CD4-positive, alpha-beta T cell treated with Interleukin-6 for 4 hours (primary cell): ENCODE measurements at regions not wholly inside any gene's neighbourhood (a gene's known extent, or its start where the extent isn't known, plus 50 kb on each side); places are given as distances from the start of the nearest gene placed in this dataset.

Source experiments
- DNase-seq: peaks from one replicate; pipeline ENCODE4 v3.0.0-alpha.2; 2020; ENCODE audit warnings: mixed read lengths

DNA sequence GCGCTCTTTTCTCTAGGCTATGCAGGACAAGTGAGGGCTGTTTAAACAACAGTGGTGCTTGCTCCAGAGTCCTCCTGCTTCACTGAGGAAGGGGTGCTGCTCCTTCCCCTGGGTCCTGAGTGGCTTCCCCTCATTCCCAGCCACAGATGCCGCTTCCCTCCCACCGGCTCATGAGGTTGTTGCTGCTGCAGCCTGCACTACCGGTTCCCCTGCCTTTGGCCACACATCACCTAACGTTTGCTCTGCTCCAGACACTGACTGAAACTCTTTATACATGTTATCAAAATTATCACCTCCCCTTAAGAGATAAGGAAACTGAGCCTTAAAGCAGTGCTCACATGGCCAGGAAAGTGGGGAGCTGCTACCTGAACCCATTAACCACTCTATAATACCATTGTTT is 130.8 kb upstream of the LGALSL start:
- DNase-seq = no peak

DNA sequence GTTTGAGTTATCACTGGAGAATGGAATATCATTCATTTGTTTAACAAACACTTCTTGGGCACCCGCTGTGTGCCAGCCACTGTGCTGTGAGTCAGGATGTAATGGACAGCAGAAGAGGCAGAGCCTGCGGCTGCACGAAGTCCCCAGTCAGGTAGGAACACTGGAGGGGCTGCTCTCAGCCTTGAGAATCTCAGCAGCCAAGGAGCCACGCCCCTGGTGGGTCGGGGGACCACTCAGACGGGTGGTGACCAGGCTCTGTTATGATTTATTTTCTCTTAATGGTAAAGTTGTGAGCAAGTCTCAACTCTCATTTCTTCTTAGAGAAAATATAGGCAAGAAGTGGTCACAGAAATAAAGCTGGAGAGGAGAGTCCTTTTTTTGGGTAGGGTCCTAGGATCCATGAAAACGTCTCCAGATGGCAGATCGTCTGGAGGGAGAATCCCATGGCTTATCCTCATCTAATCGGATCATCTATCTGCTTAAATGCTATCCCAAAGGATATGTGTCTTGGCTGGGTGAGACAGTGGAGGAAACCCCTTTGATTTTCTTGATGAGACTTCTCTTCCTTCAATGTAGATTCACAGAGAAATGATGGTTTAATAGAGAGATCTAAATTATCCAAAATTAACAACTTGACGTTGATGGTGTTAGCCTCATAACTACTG is 129.1 kb upstream of the LGALSL start:
- DNase-seq = no peak

DNA sequence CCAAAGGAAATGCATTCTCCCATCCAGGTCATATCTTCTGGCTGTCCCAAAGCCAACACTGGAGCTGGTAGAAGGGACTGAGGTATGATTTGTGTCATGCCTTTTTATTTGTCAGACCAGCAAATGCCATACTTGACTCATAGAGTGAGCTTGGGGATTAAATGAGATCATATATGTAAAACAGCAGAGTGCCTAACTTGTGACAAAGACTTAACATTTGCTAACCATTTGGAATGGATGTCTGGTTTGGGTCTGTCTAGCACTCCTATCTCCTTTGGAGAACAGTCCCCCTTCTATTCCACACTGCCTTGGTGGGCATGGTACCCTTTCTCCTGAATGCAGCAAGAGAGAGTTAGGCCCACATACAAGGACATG is 128.5 kb upstream of the LGALSL start:
- DNase-seq = peak; percentile 17

- DNase-seq = peak; percentile 58
Observed at GRCh38 chr2:64325852-64326577, 127.9 kb upstream of the LGALSL start.

DNA sequence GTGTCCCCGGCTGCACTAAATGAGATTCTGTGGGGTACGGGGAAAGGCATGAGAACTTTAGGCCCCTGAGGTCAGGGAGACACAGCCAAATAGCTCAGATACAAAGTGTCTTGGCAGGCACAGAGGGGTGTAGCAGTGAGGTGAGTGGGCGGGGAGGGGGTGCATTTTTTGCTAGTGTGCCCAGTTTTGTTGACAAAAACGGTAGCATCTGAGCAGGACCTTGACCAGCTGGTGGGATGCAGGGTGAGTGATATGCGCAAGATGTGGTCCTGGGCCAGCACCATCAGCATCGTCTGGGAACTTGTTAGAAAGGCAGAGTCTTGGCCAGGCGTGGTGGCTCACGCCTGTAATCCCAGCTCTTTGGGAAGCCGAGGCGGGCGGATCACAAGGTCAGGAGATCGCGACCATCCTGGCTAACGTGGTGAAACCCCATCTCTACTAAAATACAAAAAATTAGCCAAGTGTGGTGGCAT is 127.3 kb upstream of the LGALSL start:
- no peak for DNase-seq

- no peak for DNase-seq
Observed at GRCh38 chr2:64327129-64327509, 126.8 kb upstream of the LGALSL start.

DNA sequence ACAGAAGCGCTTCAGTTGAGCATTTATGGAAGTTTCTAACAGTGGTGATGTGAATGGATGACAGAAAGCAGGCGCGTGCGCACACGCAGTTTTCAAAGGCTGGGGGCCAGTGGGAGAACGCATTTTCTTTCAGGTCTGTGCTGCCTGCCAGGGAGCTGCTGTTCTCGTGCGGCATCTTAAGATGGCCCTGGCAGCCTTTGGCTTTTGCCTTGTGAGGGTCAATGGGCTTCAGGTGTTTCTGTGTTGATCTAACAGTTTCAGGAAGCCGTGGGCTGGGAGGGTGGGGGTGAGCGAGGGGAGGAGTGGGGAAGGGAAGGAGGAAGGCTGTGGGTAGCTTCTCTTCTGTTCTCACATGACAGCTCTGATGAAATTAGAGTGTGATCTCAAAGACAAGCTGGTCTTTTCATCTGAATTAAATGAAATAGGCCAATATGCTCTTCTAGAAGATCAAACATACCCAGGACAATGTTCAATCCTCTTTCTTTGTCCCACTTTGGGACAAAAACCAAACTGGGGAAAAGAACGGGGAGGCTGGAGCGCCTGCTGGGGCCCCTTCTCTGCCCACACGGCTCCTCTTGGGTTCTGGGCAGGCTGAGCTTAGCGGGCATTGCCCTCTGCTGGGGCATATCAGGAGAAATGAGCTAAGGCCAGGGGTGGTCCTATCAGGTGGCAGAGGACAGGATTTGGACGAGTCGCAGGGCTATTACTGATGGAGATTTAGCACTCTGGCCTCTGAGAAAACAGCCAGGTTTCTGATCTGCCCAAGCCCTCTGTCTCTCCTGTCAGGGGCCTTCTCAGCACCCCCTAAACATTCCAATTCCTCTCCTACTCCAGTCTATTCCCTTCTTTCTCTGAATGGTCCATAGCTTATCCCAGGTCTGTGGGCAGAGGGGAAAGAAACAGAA is 126.2 kb upstream of the LGALSL start:
- DNase-seq = peak; percentile 73

DNA sequence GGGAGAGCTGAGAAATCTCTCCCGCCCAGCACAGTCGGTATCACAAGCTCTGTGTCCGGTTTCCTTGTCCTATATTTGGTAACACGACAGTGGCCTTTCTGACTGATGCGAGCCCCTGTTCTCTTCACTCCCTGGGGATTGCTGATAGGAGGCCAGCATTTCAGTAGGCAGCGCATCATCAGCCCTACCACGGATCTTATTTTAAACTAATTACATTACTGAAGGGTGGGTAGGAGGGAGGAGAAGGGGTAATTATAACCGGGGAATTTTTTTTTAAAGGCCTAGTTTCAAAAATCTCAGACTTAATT is 125.6 kb upstream of the LGALSL start:
- no peak for DNase-seq

GRCh38 chr2:64328756-64329155 is 125.2 kb upstream of the LGALSL start:
- no peak for DNase-seq

GRCh38 chr2:64329848-64330247 is 124.1 kb upstream of the LGALSL start:
- DNase-seq = no peak

GRCh38 chr2:64330281-64331113 is 123.5 kb upstream of the LGALSL start:
- peak; percentile 90 for DNase-seq

DNA sequence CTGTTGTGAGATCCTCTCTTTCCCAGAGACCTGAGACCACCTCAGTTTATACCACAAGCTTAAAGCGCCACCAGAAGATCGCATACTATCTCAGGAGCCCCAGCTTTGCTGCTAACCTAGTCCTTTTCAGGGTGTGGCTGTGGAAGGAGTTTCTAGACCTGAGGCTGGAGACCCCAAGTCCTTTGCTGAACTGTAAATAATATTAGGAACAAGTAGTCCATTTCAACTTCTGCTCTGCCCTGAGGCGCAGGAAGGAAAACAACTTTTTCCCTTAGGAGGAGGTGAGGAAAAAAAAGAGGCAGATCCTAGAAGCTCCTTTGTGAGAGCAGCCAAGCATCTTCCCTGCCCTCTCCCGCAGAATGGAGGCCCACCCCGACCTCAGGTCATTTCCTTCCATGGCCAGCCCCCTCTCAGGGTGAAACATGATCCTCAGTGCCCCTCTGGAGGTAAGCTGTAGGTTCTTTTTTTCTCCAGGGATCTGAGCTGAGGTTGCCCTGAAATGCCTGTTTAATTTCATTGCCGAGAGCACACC is 122.8 kb upstream of the LGALSL start:
- DNase-seq = no peak

DNA sequence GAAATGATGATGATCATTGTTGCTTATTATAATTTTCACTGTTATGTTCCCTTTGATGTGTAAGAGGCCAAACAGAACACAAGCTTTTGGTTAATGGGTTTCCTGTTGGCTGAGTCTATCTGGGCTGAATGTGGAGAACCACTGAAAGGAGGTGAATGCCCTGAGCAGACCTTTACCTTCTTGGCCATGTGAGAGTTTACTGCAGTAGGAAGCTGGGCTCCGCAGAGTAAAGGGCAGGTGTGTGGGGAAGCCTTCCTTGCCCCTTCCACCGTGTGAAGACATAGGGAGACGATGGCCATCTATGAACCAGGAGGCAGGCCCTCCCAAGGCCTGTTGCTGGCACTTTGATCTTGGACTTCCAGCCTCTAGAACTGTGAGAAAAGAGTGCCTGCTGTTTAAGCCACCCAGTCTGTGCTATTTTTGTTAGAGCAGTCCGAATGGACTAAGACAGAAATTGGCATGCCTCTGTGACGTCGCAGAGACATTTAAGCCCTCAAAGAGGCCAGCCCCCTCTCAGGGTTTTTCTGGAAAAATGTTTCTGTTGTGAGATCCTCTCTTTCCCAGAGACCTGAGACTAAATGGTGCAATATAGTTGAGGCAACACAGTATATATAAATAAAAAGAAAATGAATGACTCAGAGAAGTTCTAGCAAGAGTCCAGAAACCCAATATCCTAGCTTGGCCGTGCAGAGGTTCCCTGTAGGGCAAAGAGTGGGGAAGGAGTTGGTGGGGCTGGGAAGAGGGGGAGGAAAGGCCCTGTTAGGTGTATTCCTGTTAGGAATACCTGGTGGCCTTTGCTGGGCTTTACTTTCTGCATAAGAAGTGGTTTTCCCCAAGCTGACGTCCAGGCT is 121.9 kb upstream of the LGALSL start:
- DNase-seq = no peak

DNA sequence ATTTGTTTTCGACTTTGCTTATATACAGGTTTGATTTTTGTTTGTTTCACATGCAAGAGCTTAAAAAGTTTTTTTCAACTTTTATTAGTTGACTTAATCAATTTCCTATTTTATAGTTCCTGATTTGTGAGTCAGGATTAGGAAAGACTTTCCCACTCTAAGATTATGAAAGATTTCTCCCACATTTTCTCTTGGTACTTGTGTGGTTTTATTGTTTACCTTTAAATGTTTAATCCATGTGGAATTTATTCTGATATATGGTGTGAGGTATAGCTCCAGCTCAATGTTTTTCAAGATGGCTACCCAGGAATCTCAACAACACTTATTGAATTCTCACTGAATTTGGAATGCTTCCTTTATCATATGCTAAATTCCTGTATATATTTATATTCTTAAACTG is 117.8 kb upstream of the LGALSL start:
- no peak for DNase-seq

DNA sequence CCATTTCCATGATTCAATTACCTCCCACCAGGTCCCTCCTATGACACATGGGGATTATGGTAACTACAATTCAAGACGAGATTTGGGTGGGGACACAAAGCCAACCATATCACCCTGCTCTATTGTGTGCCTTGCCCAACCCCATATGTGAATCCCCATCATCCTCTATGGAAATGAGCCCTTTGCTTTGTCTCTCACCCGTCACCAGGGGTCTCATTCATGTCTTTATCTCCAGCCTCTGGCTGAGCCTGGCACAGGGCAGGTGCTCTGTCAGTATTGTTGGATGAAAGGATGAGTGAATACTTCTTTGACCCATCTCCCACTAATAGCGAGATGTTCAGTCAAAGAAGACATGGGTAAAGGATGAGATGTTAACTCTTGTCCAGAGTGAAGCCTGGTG is 116.6 kb upstream of the LGALSL start:
- no peak for DNase-seq

DNA sequence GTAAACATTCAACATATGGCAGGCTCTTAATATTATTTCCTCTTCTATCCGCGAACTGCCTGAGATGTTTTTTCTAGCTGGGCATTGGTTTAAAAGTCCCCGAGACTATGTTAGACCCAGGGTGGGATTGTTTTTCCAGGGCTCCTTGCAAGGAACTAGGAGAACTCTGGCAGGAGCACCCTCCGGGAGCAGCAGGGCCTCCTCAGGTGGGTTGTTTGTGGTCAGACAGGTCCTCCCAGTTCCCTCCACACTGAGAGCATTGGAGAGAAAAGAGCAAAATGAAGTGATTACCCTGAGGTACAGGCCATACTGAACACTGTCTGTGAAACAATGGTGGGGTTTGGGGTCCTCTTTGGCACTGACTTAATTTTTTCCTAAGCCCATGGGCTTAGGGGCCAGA is 115.9 kb upstream of the LGALSL start:
- DNase-seq = no peak

DNA sequence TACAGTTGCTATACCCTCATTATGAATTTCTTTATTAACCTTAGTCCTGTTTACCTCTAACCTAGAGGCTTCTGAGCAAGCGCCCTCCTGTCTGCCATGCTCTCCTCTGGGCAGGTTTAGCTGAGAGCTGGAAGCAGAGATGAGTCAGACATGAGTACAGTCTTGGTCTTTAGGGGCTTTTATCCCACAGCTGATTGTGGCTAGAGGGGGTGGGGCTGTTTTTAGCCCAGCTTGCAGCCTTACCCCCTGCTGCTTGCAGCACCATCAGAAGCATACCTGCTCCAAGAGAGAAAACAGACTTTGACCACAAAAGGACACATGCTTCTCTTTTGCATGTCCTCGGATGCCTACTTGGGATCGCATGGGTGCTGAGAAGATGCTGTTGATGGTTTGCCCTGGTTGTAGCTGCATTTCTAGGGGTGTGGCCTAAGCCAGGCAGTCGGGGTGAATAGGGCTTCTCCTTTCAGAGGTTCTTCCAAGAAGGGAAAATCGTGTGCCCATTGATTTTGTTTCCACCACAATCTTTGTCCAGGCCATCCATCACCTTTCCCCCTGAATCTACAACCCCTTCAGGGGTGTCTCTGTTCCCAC is 115.0 kb upstream of the LGALSL start:
- DNase-seq = peak; percentile 45

DNA sequence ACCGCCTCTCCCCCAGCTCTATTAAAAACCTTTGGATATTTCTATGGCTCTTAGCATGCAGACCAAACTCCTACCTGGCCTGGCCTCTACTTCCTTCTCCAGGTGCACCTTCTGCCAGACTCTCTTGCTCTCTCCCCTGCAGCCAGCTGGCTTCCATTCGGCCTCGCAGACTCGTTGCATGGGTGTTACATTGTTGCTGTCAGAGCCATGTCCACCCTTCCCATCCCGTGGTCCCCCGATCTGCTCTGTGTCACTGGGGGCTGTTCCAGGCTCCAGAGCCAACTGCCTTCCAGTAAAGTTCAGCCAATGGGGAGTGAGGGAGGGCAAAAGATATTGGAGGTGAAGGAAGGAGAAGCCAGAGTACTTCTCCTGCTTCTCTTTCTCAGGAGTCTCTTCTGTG is 112.5 kb upstream of the LGALSL start:
- DNase-seq = no peak

GRCh38 chr2:64342195-64343099 is 111.5 kb upstream of the LGALSL start:
- no peak for DNase-seq

DNA sequence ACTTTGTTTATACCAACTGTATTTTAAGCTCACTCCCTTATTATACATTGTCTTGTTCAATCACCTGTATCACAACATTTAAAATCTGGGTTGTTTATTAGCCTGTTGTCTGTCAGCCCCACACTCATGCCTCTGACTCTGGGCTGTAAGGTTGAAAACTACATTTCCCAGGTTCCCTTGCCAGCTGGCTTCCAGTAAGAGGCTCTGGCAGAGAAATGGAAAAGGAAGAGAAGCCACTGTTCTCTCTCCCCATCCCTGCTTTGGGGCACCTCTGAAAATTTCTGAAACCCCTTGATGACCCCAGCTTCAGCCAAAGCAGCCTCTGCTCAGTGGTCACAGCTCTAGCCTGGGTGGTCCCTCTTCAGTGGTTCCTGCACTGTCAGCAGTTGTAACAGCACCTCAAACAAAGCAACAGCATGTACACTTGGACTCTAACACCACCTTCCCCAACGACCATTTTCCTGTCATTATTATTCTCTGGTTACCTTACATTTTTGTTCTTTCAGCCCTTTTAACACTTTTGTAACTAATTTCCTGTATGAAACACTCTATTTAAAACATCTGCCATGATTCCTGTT is 108.9 kb upstream of the LGALSL start:
- DNase-seq = no peak
